ENCODE measurements at regions not wholly inside any gene's neighbourhood (a gene's known extent, or its start where the extent isn't known, plus 50 kb on each side); places are given as distances from the start of the nearest gene placed in this dataset.
"Not testable (repeated sequence)": the region's sequence is repeated elsewhere in the genome, so short reads cannot be mapped to it uniquely, and the experiment has no call there.

DNA sequence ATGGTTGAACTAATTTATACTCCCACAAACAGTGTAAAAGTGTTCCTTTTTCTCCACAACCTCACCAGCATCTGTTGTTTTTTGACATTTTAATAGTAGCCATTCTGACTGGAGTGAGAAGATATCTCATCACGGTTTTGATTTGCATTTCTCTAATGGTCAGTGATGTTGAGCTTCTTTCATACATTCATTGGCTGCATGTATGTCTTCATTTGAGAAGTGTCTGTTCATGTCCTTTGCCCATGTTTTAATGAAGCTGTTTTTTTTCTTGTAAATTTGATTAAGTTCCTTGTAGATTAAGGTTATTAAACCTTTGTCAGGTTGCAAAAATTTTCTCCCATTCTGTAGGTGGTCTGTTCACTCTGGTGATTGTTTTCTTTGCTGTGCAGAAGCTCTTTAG is 281.1 kb downstream of the PTH2R start:
- not testable (repeated sequence) for TF ChIP-seq GABPA (IDR thresholded peaks at IDR 0.05 in 1 of 2, conservative IDR thresholded peaks at IDR 0.05 in 1 of 2); TAF1 (conservative IDR thresholded peaks at IDR 0.05); YY1 (IDR thresholded peaks at IDR 0.05); RXRA (IDR thresholded peaks at IDR 0.05); CTCF (IDR thresholded peaks at IDR 0.05; ENCODE audit: low read depth, low read length, missing input control); RAD21 (IDR thresholded peaks at IDR 0.05); SP1 (IDR thresholded peaks at IDR 0.05)
- TF ChIP-seq, protein P1, sequence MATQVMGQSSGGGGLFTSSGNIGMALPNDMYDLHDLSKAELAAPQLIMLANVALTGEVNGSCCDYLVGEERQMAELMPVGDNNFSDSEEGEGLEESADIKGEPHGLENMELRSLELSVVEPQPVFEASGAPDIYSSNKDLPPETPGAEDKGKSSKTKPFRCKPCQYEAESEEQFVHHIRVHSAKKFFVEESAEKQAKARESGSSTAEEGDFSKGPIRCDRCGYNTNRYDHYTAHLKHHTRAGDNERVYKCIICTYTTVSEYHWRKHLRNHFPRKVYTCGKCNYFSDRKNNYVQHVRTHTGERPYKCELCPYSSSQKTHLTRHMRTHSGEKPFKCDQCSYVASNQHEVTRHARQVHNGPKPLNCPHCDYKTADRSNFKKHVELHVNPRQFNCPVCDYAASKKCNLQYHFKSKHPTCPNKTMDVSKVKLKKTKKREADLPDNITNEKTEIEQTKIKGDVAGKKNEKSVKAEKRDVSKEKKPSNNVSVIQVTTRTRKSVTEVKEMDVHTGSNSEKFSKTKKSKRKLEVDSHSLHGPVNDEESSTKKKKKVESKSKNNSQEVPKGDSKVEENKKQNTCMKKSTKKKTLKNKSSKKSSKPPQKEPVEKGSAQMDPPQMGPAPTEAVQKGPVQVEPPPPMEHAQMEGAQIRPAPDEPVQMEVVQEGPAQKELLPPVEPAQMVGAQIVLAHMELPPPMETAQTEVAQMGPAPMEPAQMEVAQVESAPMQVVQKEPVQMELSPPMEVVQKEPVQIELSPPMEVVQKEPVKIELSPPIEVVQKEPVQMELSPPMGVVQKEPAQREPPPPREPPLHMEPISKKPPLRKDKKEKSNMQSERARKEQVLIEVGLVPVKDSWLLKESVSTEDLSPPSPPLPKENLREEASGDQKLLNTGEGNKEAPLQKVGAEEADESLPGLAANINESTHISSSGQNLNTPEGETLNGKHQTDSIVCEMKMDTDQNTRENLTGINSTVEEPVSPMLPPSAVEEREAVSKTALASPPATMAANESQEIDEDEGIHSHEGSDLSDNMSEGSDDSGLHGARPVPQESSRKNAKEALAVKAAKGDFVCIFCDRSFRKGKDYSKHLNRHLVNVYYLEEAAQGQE (IDR thresholded peaks at IDR 0.05): not testable (repeated sequence)
- TF ChIP-seq, protein P2, sequence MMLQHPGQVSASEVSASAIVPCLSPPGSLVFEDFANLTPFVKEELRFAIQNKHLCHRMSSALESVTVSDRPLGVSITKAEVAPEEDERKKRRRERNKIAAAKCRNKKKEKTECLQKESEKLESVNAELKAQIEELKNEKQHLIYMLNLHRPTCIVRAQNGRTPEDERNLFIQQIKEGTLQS (IDR thresholded peaks at IDR 0.05): not testable (repeated sequence)
